H1 (cell line): ENCODE measurements at regions not wholly inside any gene's neighbourhood (a gene's known extent, or its start where the extent isn't known, plus 50 kb on each side); places are given as distances from the start of the nearest gene placed in this dataset.

Experiments
- EGR1 ChIP-seq: IDR thresholded peaks from 2 replicates; pipeline ENCODE4 v1.6.1; 2011; ENCODE audit warnings: low read depth, low read length, borderline replicate concordance
- EP300 ChIP-seq, 2 experiments: IDR thresholded peaks; 1 replicate in 1 of 2; 2 replicates in 1 of 2; pipeline ENCODE4 v1.6.1; 2011 to 2012; ENCODE audit warnings: low read depth in 2 of 2, low read length in 2 of 2, mild to moderate bottlenecking in 2 of 2, borderline replicate concordance in 1 of 2, inconsistent platforms in 1 of 2, moderate library complexity in 1 of 2
- JUND ChIP-seq: IDR thresholded peaks from 2 replicates; pipeline ENCODE4 v1.6.1; 2011; ENCODE audit warnings: mild to moderate bottlenecking, improper control_type of control experiment, low read length
- NANOG ChIP-seq: IDR thresholded peaks from 2 replicates; pipeline ENCODE4 v1.6.1; 2011; ENCODE audit warnings: low read length, low read depth, mild to moderate bottlenecking, inconsistent platforms; ENCODE audit not compliant: insufficient read depth, poor library complexity, severe bottlenecking

DNA sequence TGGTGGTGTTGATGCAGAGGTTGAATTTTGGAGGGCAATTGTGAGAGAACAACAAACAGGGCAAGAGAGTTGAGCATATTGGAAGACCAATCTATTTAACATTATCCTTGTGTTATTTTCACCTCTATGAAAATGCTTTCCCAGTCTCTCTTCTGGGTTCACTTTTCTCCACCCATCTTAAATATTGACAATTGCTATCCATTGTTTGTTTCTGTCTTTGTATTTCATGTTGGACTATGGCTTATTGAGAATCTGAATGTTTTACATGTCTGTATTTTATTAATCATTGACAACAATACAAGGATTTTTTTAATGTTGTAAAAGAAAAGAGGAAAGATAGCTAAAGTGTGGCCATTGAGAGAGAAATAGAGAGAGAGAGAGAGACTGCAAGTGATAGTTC is 1121.5 kb downstream of the BRINP3 start (continued):
- no peak for TF ChIP-seq JUND
- no peak for TF ChIP-seq EGR1
- no peak for TF ChIP-seq NANOG
- no peak for TF ChIP-seq EP300 (IDR thresholded peaks at IDR 0.05; ENCODE audit: borderline replicate concordance in 1 of 2, low read depth in 2 of 2, low read length in 2 of 2)
